HG03457 (cell line): ENCODE measurements at regions not wholly inside any gene's neighbourhood (a gene's known extent, or its start where the extent isn't known, plus 50 kb on each side); places are given as distances from the start of the nearest gene placed in this dataset.

Experiments used
- ATAC-seq: cut with Tn5 transposase; IDR thresholded peaks from one replicate; pipeline ENCODE4 v1.9.1; 2021; ENCODE audit warnings: moderate number of reproducible peaks; ENCODE audit not compliant: unreplicated experiment

- ATAC-seq, result no peak
Measured at GRCh38 chr5:114018186-114018585, 343.7 kb upstream of the KCNN2 start.

GRCh38 chr5:114038756-114039155 lies 323.1 kb upstream of the KCNN2 start:
- ATAC-seq, result no peak

- no peak for ATAC-seq
Measured at GRCh38 chr5:114050087-114050486, 311.8 kb upstream of the KCNN2 start.

- no peak for ATAC-seq
Measured at GRCh38 chr5:114053372-114053771, 308.5 kb upstream of the KCNN2 start.

GRCh38 chr5:114054594-114054993 lies 307.3 kb upstream of the KCNN2 start:
- ATAC-seq, result no peak

GRCh38 chr5:114055318-114056184 lies 306.3 kb upstream of the KCNN2 start:
- ATAC-seq, result no peak

GRCh38 chr5:114056185-114056538 lies 305.7 kb upstream of the KCNN2 start:
- ATAC-seq, result no peak

GRCh38 chr5:114060866-114061265 lies 301.0 kb upstream of the KCNN2 start:
- ATAC-seq, result no peak

- ATAC-seq, result no peak
Measured at GRCh38 chr5:114062932-114063867, 298.7 kb upstream of the KCNN2 start.

- ATAC-seq, result no peak
Measured at GRCh38 chr5:114065912-114066311, 296.0 kb upstream of the KCNN2 start.

GRCh38 chr5:114070093-114070722 lies 291.7 kb upstream of the KCNN2 start:
- no peak for ATAC-seq

- no peak for ATAC-seq
Measured at GRCh38 chr5:114089259-114089658, 272.6 kb upstream of the KCNN2 start.

- no peak for ATAC-seq
Measured at GRCh38 chr5:114097570-114097969, 264.3 kb upstream of the KCNN2 start.

- no peak for ATAC-seq
Measured at GRCh38 chr5:114099161-114099560, 262.7 kb upstream of the KCNN2 start.

- ATAC-seq, result no peak
Measured at GRCh38 chr5:114101153-114101552, 260.7 kb upstream of the KCNN2 start.

- no peak for ATAC-seq
Measured at GRCh38 chr5:114113604-114114003, 248.3 kb upstream of the KCNN2 start.

GRCh38 chr5:114116981-114117380 lies 244.9 kb upstream of the KCNN2 start:
- ATAC-seq, result no peak

- no peak for ATAC-seq
Measured at GRCh38 chr5:114118511-114118910, 243.4 kb upstream of the KCNN2 start.

GRCh38 chr5:114120166-114120565 lies 241.7 kb upstream of the KCNN2 start:
- ATAC-seq, result no peak

GRCh38 chr5:114122852-114123251 lies 239.0 kb upstream of the KCNN2 start:
- no peak for ATAC-seq

- no peak for ATAC-seq
Measured at GRCh38 chr5:114123654-114124053, 238.2 kb upstream of the KCNN2 start.
